Activated B cell treated with CpG ODN at 0.5 μM for 24 hours (primary cell): ENCODE measurements at regions not wholly inside any gene's neighbourhood (a gene's known extent, or its start where the extent isn't known, plus 50 kb on each side); places are given as distances from the start of the nearest gene placed in this dataset.

Source experiments
- ATAC-seq: fragments of 200-7000 bp; cut with Tn5 transposase; one replicate; pipeline ENCODE4 v1.10.0; 2021; ENCODE audit warnings: low read depth, mild to moderate bottlenecking, moderate library complexity
- CTCF ChIA-PET: fragments of 350-600 bp; sonication (Branson Sonifier 250); formaldehyde crosslinking; loops from one replicate; lab custom pipeline; 2021; ENCODE audit warnings: antibody characterized with exemption; lab: Charles Lee
- POLR2A ChIA-PET: fragments of 350-600 bp; sonication (Branson Sonifier 250); formaldehyde crosslinking; loops from one replicate; lab custom pipeline; 2021; ENCODE audit warnings: antibody characterized with exemption; lab: Charles Lee
- DNase-seq: peaks from one replicate; pipeline ENCODE4 v3.0.0; 2022
- H3K27ac Mint-ChIP-seq: one replicate; pipeline ENCODE4 v1.8.0; 2020; ENCODE audit warnings: mixed read lengths
- H3K27me3 Mint-ChIP-seq: one replicate; pipeline ENCODE4 v1.8.0; 2021; ENCODE audit warnings: mixed read lengths
- H3K36me3 Mint-ChIP-seq: one replicate; pipeline ENCODE4 v1.8.0; 2021; ENCODE audit warnings: low read depth, mixed read lengths
- H3K4me1 Mint-ChIP-seq: one replicate; pipeline ENCODE4 v1.8.0; 2021; ENCODE audit warnings: mixed read lengths
- H3K4me3 Mint-ChIP-seq: one replicate; pipeline ENCODE4 v1.8.0; 2020; ENCODE audit warnings: mild to moderate bottlenecking, mixed read lengths
- H3K9me3 Mint-ChIP-seq: one replicate; pipeline ENCODE4 v1.8.0; 2020; ENCODE audit warnings: mixed read lengths
- CTCF ChIP-seq: fragments of 200-600 bp; IDR thresholded peaks from one replicate; pipeline ENCODE4 v1.8.0; 2022; ENCODE audit warnings: antibody characterized with exemption, mild to moderate bottlenecking
- intact Hi-C: fragments of 100-400 bp; cut with micrococcal nuclease; formaldehyde crosslinking; loops from one replicate; pipeline ENCODE4 v1.15.1; 2024

- Mint-ChIP-seq H3K4me1 (no peaks in the 10 kb centered on the region), H3K9me3 (peaks cover 5% of the 10 kb centered on the region), H3K4me3 (no peak overlapping the region), H3K36me3 (no peaks in the 10 kb centered on the region), H3K27ac (no peak overlapping the region), H3K27me3 (peaks cover 2% of the 10 kb centered on the region)
- DNase-seq (no peak), ATAC-seq (no peak)
- no peak for TF ChIP-seq CTCF
- ChIA-PET POLR2A (no interaction called here), CTCF (no interaction called here)
- intact Hi-C loops, result no loop called here
Observed at GRCh38 chr4:138107023-138107422, 135.1 kb downstream of the SLC7A11 start.

DNA sequence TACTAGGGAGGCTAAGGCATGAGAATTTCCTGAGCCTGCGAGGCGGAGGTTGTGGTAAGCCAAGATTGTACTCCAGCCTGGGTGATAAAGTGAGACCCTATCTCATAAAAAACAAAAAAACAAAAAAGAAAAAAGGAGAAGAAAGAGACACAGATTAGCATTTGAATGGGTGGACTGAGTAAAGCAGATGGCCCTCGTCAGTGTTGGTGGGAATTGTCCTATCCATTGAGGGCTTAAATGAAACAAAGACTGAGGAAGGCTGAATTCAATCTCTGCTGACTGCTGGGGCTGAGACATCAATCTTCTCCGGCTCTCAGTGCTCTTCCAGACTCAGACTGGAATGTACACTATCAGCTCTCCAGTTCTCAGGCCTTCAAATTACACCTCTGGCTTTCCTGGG is 136.8 kb downstream of the SLC7A11 start:
- intact Hi-C loops, result no loop called here
- DNase-seq (no peak), ATAC-seq (no peak)
- H3K27ac Mint-ChIP-seq, result no peak overlapping the region
- TF ChIP-seq CTCF, result no peak
- ChIA-PET POLR2A (no interaction called here), CTCF (no interaction called here)
- H3K4me3 Mint-ChIP-seq, result no peak overlapping the region
- peaks cover 2% of the 10 kb centered on the region for H3K27me3 Mint-ChIP-seq
- H3K4me1 Mint-ChIP-seq, result no peaks in the 10 kb centered on the region
- H3K9me3 Mint-ChIP-seq, result peaks cover 5% of the 10 kb centered on the region
- no peaks in the 10 kb centered on the region for H3K36me3 Mint-ChIP-seq

DNA sequence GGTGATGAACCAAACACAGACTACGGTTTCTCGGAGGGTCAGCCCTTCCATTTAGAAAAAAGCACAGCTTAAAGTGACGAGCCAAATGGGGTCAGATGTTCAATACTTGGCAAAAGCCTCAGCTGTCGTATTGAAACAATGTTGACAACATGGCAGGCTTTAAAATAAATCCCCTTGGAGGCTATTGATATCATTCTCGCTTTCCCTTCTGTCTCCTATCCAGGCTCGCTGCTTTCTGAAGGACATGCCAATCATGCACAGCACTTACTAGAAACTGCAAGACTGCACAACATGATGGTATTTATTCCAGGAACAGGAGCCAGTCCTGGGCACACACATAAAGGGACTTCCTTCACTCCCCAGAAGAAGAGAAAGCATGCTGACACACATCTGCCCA is 137.9 kb downstream of the SLC7A11 start:
- intact Hi-C loops, result no loop called here
- Mint-ChIP-seq H3K4me3 (no peak overlapping the region), H3K27me3 (peaks cover 2% of the 10 kb centered on the region), H3K36me3 (no peaks in the 10 kb centered on the region), H3K4me1 (no peaks in the 10 kb centered on the region), H3K27ac (no peak overlapping the region), H3K9me3 (peaks cover 5% of the 10 kb centered on the region)
- ATAC-seq (no peak), DNase-seq (no peak)
- ChIA-PET POLR2A (no interaction called here), CTCF (interaction anchor here (1.1 kb wide), 1 partner anchor 13 kb away, joined by 3 read pairs; no protein-coding TSS in a partner anchor)
- no peak for TF ChIP-seq CTCF

- ChIA-PET POLR2A (no interaction called here), CTCF (interaction anchor here (1.1 kb wide), 1 partner anchor 13 kb away, joined by 3 read pairs; no protein-coding TSS in a partner anchor)
- intact Hi-C loops, result no loop called here
- DNase-seq, result no peak
- Mint-ChIP-seq H3K36me3 (no peaks in the 10 kb centered on the region), H3K27me3 (peaks cover 2% of the 10 kb centered on the region), H3K9me3 (peaks cover 4% of the 10 kb centered on the region), H3K4me1 (no peaks in the 10 kb centered on the region), H3K4me3 (no peak overlapping the region), H3K27ac (no peak overlapping the region)
- TF ChIP-seq CTCF, result no peak
- no peak for ATAC-seq
Observed at GRCh38 chr4:138103597-138104283, 138.4 kb downstream of the SLC7A11 start.

DNA sequence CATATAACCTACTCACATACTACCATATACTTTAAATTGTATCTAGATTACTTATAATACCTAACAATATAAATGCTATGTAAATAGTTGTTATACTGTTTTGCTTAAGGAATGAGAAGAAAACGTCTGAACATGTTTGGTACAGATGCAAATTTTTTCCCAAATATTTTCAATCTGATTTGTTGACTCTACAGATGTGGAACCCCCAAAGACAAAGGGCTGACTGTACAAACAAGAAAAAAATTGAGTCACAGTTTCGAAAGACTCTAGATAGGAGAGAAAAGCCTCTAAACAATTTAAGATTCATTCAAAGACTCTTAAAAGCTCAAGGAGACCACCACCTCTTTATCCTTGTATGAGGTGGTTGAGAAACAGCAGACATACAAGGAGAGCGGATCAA is 142.8 kb downstream of the SLC7A11 start:
- CTCF ChIA-PET, result interaction anchor here (4.6 kb wide), 1 partner anchor 9 kb away, joined by 21 read pairs; no protein-coding TSS in a partner anchor
- intact Hi-C loops, result loop anchor here (10.0 kb wide), 1 partner anchor 775 kb away; no protein-coding TSS in a partner anchor

More for the DNA sequence above, 142.8 kb downstream of the SLC7A11 start:
- Mint-ChIP-seq H3K4me3 (no peak overlapping the region), H3K4me1 (peaks cover 2% of the 10 kb centered on the region), H3K27me3 (peaks cover 5% of the 10 kb centered on the region), H3K36me3 (no peaks in the 10 kb centered on the region), H3K27ac (no peak overlapping the region), H3K9me3 (no peaks in the 10 kb centered on the region)
- DNase-seq (no peak), ATAC-seq (no peak)
- no peak for TF ChIP-seq CTCF
- POLR2A ChIA-PET, result no interaction called here
